GM13977 (cell line): ENCODE measurements at regions not wholly inside any gene's neighbourhood (a gene's known extent, or its start where the extent isn't known, plus 50 kb on each side); places are given as distances from the start of the nearest gene placed in this dataset.

ENCODE experiments used
- DNase-seq: peaks from one replicate; pipeline ENCODE4 v3.0.0; 2012; ENCODE audit warnings: low spot score
- in situ Hi-C: fragments of 300-500 bp; cut with MboI; formaldehyde crosslinking; loops from one replicate; pipeline ENCODE4 v1.12.0; 2022; ENCODE audit warnings: low sequenced_read_pairs, low pct_unique_long_range_greater_than_20kb, mixed read lengths, inconsistent platforms; ENCODE audit not compliant: unreplicated experiment
- TF ChIP-seq, protein P1 (sequence below): IDR thresholded peaks from 2 replicates; pipeline ENCODE4 v1.5.1; 2012; ENCODE audit warnings: mild to moderate bottlenecking, control low read depth; ENCODE audit not compliant: insufficient read depth; ENCODE audit errors: extremely low read depth, missing control alignments

DNA sequence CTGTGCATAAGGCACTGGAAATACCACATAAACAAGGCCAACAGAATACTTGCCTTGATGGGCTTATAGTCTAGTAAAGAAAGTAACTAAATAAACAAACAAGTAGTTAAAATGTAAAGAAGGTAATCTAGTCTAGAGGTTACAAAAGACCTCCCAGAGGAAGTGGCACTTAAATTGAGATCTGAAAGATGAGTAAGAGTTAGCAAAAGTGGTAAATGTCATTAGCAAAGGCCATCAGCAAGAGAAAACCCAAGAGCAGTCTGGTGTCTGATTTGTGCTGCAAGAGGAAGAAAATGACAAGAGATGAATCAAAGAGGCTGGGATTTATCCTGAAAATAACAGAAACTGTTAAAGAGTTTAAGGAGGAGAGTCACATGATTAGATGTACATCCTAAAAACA lies 96.6 kb upstream of the SMLR1 start:
- TF ChIP-seq, protein P1, sequence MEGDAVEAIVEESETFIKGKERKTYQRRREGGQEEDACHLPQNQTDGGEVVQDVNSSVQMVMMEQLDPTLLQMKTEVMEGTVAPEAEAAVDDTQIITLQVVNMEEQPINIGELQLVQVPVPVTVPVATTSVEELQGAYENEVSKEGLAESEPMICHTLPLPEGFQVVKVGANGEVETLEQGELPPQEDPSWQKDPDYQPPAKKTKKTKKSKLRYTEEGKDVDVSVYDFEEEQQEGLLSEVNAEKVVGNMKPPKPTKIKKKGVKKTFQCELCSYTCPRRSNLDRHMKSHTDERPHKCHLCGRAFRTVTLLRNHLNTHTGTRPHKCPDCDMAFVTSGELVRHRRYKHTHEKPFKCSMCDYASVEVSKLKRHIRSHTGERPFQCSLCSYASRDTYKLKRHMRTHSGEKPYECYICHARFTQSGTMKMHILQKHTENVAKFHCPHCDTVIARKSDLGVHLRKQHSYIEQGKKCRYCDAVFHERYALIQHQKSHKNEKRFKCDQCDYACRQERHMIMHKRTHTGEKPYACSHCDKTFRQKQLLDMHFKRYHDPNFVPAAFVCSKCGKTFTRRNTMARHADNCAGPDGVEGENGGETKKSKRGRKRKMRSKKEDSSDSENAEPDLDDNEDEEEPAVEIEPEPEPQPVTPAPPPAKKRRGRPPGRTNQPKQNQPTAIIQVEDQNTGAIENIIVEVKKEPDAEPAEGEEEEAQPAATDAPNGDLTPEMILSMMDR: no peak
- no peak for DNase-seq
- in situ Hi-C loops: no loop called here

- no peak for DNase-seq
- in situ Hi-C loops: no loop called here
- TF ChIP-seq, protein P1: no peak
Observed at GRCh38 chr6:130734161-130734560, 93.0 kb upstream of the SMLR1 start.

- TF ChIP-seq, protein P1: no peak
- in situ Hi-C loops: no loop called here
- no peak for DNase-seq
Observed at GRCh38 chr6:130740308-130740707, 86.9 kb upstream of the SMLR1 start.

- in situ Hi-C loops: no loop called here
- no peak for DNase-seq
- TF ChIP-seq, protein P1: no peak
Observed at GRCh38 chr6:130742131-130742681, 85.0 kb upstream of the SMLR1 start.

DNA sequence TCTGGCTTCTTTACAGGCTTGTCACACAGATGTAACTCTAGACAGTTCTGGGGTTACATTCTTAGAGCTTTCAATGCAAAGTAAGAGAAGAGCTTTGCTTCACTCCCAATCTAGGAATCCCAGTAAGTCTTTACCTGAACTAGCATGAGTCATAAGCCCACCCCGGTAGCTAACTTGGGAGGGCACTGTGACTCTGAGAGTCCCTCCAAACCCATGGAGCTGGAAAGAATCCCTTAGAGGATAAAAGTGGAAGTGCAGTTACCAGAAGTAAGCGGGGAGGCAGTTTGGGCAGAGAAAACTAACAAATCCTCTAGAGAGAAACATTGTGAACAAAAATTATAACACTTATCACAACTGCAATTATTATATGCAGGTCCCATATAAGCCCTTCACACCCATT lies 84.0 kb upstream of the SMLR1 start:
- TF ChIP-seq, protein P1: no peak
- in situ Hi-C loops: no loop called here

GRCh38 chr6:130744576-130745366 lies 82.4 kb upstream of the SMLR1 start:
- TF ChIP-seq, protein P1: no peak
- DNase-seq: no peak
- in situ Hi-C loops: no loop called here

More for the DNA sequence above, 84.0 kb upstream of the SMLR1 start:
- DNase-seq: no peak
